Amniotic epithelial cell (primary cell): ENCODE measurements at regions not wholly inside any gene's neighbourhood (a gene's known extent, or its start where the extent isn't known, plus 50 kb on each side); places are given as distances from the start of the nearest gene placed in this dataset.
A peak's percentile ranks its signal among the peaks of the same experiment; 100 is the strongest.

ENCODE experiments used
- DNase-seq: peaks from one replicate; pipeline ENCODE4 v3.0.0-alpha.2; 2010; ENCODE audit warnings: low read depth

DNA sequence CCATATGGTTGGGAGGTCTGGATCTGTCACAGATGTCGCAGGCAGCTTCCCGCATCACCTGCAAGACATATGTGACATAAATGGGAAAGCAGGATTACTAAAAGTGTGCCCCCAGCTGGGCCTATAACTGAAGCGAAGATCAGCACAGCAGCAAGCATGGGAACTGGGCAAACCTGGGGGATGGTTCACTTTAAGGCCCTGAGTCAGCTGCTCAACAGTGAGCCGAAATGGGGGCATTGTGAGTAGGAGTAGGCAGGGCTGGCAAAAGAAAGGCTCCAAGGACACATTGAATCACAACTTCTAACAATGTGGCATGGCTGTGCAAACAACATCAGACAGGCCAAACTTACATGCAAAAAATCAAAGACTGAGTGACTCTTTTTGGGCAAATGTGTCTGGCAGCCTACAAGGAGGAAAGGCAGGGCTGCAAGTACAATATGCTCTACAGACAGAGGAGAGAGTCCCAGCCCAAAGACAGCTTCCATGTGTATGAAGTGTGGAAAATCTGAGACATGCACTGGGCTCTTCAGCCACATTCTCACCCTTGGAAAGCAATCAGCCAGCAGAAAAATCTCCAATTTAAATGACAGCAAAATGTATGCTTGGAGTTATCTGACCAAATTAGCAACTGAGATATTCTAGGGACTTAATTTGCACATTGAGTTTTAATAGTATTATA, 531.0 kb upstream of the MMS22L start:
- no peak for DNase-seq

GRCh38 chr6:97815301-97815812, 532.3 kb upstream of the MMS22L start:
- no peak for DNase-seq

- DNase-seq: no peak
These were observed 533.5 kb upstream of the MMS22L start for GRCh38 chr6:97816526-97816925.

- DNase-seq: no peak
These were observed 536.7 kb upstream of the MMS22L start for GRCh38 chr6:97819710-97820109.

DNA sequence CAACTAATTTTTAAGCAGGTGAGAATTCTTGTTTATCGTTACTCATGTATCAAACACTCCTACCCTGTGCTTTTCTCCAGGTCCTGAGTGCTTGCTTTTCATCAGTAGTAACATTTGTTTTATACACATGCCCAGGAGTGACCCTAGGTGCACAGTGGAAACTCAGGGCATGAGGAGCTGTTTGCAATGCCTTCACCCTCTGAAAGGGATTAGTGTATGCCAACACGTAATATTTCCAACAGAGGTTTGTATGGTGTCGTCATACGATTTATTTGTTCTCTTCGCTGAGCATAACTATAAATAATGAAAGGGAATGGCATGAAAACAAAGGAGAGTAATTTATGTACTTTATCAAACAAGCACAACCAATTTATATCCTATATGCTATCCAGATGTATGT, 537.4 kb upstream of the MMS22L start:
- no peak for DNase-seq

DNA sequence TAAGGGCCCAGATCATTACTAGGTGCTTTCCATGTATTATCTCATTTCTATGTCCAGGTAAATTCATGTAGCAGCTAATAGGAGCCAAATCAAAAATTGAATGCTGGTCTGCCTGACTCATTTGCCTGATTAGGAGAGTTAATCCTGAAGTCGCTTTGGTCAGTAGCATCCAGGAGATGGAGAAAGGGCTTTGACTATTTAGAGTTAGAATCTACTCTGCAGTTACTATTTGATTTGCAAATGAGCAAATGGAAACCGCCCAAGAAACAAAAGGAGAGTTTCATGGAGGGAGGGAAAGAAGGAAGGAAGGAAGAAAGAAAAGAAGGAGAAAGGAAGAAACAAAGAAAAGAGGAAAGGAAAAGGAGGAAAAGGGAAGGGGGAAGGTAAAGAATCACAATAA, 539.6 kb upstream of the MMS22L start:
- DNase-seq: no peak

GRCh38 chr6:97841763-97842162, 558.7 kb upstream of the MMS22L start:
- no peak for DNase-seq

GRCh38 chr6:97842521-97842920, 559.5 kb upstream of the MMS22L start:
- DNase-seq: no peak

DNA sequence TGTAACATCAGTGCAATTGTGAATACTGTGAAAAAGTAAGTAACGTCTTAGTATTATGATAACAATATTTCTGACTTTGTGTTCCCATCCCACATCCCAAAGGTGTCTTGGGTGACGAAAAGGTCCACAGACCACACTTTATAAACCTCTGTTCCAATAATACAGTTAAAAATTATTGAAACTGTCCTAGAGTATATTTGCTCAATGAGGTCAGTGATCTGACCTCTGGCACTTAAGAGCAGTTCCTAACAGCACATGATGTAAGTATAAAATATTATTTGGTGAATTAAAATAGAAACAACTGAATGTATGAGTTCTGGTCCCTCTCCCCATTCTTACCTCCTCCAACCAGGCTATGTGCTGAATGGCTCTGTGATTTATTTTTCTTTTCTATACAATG, 566.4 kb upstream of the MMS22L start:
- DNase-seq: no peak

GRCh38 chr6:97850458-97851212, 567.6 kb upstream of the MMS22L start:
- peak; percentile 1 for DNase-seq

- no peak for DNase-seq
These were observed 580.7 kb upstream of the MMS22L start for GRCh38 chr6:97863697-97864096.

DNA sequence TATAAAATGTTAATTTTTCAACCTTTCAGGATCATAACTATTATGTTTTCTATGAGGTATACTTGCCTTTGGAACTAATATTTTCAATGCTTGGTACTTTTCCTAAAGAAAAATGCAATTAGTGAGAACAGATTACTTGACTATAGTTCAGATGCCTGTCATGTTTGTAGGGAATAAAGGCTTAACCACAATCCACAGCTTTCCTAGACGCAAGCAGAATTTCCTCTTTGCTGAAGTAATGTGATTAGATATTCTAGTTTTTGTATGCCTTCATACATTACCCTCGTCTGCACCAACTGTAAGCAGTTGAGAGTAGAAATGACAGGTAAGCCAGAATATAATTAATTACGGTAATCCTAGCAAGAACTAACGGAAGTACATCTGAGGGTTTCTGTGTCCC, 581.4 kb upstream of the MMS22L start:
- DNase-seq: no peak

DNA sequence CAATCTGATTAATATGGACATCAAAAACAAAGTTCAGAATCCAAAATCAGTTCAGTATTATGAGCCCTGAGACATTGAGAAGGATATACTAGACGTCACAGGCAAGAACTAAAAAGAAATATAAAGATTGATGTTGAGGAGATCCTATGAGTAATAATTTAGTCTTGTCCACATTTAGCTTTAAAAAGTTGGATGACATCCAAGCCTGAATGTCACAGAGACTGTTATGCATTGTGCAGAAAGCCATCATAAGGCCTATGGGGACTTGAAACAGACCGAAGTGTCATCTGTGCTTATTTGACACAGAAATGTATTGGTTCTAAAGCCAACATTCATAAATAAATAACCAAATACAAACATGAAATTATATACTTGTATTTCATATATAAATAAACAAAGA, 581.8 kb upstream of the MMS22L start:
- no peak for DNase-seq

DNA sequence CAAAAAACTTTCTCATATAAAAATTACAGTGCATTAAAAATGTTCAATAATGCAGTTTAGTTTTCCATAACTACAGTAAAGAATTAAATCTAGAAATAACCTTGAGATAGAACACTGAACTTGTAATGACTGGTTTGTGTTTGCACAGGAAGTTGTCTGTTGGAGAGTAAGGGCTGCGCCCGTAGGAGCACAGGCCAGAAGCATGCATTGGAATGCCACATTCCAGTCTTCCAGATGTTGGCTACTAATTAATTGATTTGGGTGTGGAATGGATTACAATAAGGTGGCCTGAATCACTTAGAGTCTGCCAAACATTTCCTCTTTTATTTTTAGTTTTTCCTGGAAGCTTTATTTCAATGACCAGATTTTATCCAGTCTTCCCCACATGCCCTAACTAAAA, 582.6 kb upstream of the MMS22L start:
- DNase-seq: no peak

- no peak for DNase-seq
These were observed 583.6 kb upstream of the MMS22L start for GRCh38 chr6:97866616-97867015.

GRCh38 chr6:97867177-97867576, 584.2 kb upstream of the MMS22L start:
- no peak for DNase-seq

DNA sequence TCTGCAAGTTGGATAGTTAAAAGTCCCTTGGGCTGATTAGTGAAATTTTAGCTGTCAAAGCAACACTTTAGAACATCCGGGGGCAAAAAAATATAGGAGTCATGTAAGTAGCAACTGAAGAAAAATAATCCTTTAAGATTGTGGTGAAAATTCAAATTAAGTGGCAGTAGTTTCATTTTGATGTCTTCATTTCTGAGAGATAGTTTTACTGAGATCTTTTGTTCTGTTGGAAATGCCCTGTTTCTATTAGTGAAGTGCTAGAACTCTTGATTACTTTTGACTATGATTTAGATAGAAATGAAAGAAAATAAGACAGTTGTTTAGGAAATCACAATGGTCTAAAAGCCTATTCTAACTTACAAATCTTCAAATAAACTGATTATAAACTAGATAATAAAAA, 587.3 kb upstream of the MMS22L start:
- DNase-seq: no peak

- no peak for DNase-seq
These were observed 593.7 kb upstream of the MMS22L start for GRCh38 chr6:97876711-97877110.

GRCh38 chr6:97882755-97883154, 599.7 kb upstream of the MMS22L start:
- no peak for DNase-seq

DNA sequence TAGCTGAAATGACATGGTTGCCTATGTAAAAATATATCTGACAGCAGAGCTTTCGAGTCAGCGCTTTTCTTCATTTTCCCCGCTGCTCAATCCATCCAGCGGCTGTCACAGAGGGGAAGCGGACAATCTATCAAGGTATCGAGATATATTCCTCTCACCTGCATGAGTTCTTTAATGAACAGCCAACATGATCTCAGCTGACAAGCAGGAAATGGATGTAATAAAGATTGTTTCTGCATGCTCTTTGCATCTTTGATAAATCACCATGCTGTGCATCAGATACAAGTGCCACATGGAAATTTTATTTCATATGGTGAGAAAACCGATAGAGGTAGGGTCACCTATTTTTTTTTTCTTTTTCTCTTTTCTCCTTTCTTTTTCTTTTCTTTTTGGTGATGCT, 602.3 kb upstream of the MMS22L start:
- DNase-seq: no peak

DNA sequence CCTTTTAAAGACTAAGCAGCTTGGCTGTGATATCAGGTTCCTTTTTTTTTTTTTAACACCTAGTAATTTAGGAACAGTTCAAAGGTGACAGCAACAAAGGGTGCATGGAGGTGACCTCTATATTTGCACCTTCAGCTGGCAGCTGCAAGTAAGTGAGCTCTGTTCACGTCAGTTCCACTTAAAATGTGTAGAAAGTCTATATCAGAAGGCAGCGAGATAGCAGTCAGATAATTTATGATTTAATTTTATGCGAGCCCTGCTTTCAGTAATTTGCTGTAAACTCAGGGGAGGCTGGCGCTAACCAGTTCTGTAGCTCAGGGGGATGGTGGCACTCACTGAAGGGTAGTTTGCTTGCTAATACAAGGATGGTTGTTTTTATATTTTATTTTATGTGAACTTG, 602.8 kb upstream of the MMS22L start:
- no peak for DNase-seq

- DNase-seq: no peak
These were observed 618.5 kb upstream of the MMS22L start for GRCh38 chr6:97901531-97901930.

DNA sequence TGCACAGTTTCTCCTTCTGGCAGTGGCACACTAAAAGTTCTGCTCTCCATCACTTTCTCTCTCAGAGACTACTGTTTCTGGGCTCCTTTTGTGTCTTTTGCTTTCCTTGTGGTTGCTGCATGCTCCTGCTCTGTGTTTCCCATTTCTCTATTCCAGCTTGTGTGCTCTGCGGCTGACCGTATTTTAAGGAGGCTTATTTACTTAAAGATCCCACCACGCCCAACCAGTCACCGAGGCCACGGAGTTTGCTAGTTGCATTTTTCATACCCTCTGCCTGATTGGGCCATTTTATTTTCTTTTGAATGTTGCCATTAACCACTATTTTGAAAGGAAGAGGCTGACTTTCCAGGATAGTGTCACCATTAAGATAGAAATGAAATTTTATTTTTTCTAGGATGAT, 626.4 kb upstream of the MMS22L start:
- DNase-seq: no peak

GRCh38 chr6:97913721-97914120, 630.7 kb upstream of the MMS22L start:
- DNase-seq: no peak
